A172 (cell line): ENCODE measurements at regions not wholly inside any gene's neighbourhood (a gene's known extent, or its start where the extent isn't known, plus 50 kb on each side); places are given as distances from the start of the nearest gene placed in this dataset.
A peak's percentile ranks its signal among the peaks of the same experiment; 100 is the strongest.

ENCODE experiments used
- DNase-seq: peaks from one replicate; pipeline ENCODE4 v3.0.0-alpha.2; 2015; ENCODE audit warnings: low spot score

- no peak for DNase-seq
Observed at GRCh38 chr2:215503381-215503780, 67.5 kb upstream of the FN1 start.

DNA sequence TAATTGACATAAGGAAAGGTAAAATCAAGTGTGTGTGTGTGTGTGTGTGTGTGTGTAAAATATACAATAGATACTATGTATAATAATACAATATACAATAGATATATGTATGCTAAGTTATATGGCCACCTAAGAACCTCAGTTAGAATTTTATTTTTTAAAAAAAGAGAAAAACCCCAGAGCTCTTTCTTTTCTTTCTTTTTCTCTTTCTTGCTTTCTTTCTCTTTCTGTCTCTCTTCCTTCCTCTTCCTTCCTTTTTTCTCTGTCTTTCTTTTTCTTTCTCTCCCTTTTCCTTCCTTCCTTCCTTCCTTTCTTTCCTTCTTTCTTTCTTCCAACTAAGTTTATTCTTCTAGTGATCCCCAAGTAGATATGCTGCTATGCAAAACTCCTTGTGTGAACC lies 64.6 kb upstream of the FN1 start:
- no peak for DNase-seq

GRCh38 chr2:215499331-215499730 lies 63.5 kb upstream of the FN1 start:
- no peak for DNase-seq

DNA sequence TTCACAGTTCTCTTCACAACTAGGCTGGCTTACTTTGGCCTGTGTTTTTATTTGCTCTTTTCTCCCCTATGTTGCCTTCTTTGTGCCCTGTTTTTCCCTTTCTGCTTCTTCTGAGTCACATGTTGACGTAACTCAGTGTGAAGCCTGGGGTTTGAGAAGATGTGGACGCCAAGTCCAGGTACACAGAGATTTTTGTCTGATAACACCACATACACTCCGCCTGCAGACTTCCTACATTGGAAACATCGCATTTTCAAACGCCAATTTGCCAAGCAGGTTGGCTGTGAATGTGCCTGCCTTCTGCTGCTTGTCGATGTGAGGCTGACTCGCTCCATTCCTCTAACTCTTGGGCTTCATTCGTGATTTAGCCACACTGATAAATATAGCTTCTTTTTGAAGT lies 62.6 kb upstream of the FN1 start:
- peak; percentile 17 for DNase-seq

DNA sequence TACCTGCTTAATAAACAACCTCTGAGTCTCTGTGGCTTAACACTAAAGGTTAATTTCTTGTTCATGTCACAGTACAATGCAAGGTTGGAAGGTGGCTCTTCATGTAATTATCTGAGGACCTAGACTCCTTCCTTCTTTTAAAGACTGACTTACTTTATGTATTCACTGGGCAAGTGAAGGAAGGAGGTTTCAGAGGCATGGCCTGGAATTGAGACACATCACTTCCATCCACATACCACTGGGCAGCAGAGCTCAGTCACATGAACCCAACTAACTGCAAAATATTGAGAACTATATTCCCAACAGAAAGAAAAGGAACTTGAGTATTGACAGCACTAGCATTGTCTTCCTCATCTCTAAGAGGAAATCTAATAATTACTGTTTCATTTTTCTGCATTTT lies 57.5 kb upstream of the FN1 start:
- DNase-seq: no peak

GRCh38 chr2:215489288-215489848 lies 53.5 kb upstream of the FN1 start:
- no peak for DNase-seq

- DNase-seq: no peak
Observed at GRCh38 chr2:215487002-215487372, 51.1 kb upstream of the FN1 start.

DNA sequence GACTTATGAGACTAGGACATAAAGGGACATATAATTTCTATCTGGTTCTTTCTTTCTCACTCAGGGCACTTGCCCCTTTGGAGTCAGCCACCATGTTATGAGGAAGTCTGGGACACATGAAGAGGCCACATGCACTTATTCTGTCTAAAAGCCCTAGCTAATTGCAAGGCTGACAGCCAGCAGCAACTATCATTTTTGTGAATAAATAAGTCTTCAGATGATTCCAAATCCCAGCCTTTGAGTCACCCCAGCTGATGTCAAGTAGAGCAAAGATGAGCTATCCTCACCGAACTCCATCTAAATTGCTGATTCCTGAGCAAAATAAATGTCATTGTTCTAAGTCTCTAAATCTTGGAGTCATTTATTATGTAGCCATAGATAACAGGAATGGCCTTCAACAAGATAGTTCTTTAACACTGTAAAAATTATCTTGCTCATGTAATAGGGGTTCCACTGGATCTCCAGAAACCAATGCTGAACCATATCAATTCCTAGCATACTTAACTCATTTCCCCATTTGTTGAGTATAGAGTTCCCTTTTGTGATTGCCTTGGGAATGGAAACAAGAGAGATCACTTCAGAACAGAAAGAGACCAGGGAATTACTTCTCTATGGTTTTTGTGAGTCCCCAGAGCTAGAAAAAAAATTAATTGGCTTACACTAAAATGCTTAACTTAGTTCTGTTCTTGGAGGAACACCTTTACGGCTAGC lies 50.6 kb upstream of the FN1 start:
- no peak for DNase-seq
